OCI-LY7 (cell line): ENCODE measurements at regions not wholly inside any gene's neighbourhood (a gene's known extent, or its start where the extent isn't known, plus 50 kb on each side); places are given as distances from the start of the nearest gene placed in this dataset.

Source experiments
- EZH2phosphoT487 ChIP-seq: fragments of 200-600 bp; sonication (generic); IDR thresholded peaks from 2 replicates; pipeline ENCODE4 v1.6.1; 2018; ENCODE audit warnings: low read depth, borderline replicate concordance, mild to moderate bottlenecking, mixed run types, antibody characterized with exemption, low read length, moderate library complexity, mixed read lengths
- TF ChIP-seq, protein P1 (sequence below): fragments of 200-600 bp; sonication (generic); conservative IDR thresholded peaks from 2 replicates; pipeline ENCODE4 v1.5.1; 2014; ENCODE audit warnings: mild to moderate bottlenecking, antibody characterized with exemption, low read length, moderate library complexity, mixed read lengths

DNA sequence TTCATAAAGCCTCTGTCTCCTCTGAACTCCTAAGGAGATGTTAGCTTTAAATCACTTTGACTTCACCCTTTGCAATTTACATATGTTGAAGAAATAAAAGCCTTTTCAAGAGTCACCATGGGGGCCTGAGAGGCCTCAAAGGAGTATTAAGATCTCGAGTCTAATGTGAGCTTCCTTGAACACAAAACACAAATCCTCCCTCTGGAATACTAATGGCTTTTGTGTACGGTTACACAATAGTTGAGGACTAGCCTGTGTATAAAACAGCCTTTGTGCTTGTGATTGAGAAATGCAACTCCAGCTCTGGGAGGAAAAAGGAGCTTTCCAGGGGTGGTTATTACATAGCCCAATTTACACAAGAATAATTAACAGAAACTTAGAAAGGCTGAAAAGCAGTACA is 1140.2 kb downstream of the CDH11 start:
- TF ChIP-seq, protein P1, sequence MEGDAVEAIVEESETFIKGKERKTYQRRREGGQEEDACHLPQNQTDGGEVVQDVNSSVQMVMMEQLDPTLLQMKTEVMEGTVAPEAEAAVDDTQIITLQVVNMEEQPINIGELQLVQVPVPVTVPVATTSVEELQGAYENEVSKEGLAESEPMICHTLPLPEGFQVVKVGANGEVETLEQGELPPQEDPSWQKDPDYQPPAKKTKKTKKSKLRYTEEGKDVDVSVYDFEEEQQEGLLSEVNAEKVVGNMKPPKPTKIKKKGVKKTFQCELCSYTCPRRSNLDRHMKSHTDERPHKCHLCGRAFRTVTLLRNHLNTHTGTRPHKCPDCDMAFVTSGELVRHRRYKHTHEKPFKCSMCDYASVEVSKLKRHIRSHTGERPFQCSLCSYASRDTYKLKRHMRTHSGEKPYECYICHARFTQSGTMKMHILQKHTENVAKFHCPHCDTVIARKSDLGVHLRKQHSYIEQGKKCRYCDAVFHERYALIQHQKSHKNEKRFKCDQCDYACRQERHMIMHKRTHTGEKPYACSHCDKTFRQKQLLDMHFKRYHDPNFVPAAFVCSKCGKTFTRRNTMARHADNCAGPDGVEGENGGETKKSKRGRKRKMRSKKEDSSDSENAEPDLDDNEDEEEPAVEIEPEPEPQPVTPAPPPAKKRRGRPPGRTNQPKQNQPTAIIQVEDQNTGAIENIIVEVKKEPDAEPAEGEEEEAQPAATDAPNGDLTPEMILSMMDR: no peak
- no peak for TF ChIP-seq EZH2phosphoT487
